H1 (cell line): ENCODE measurements at regions not wholly inside any gene's neighbourhood (a gene's known extent, or its start where the extent isn't known, plus 50 kb on each side); places are given as distances from the start of the nearest gene placed in this dataset.

Experiments used
- CTCF ChIA-PET: fragments of 300-600 bp; sonication (Branson Sonifier 250); formaldehyde crosslinking; loops from one replicate; lab custom pipeline; 2021; ENCODE audit not compliant: partially characterized antibody; lab: Charles Lee
- POLR2A ChIA-PET: fragments of 300-600 bp; sonication (Branson Sonifier 250); formaldehyde crosslinking; loops from one replicate; lab custom pipeline; 2021; ENCODE audit warnings: inconsistent platforms; ENCODE audit not compliant: partially characterized antibody; lab: Charles Lee
- DNase-seq, 2 experiments: peaks; one replicate each; pipeline versions ENCODE4 v3.0.0 to v3.0.0-alpha.2; 2010 to 2022; ENCODE audit warnings: low spot score in 2 of 2, low read depth in 1 of 2, mixed read lengths in 1 of 2
- FAIRE-seq: peaks from 2 replicates; lab custom pipeline; 2011; peaks lifted over from hg19 to GRCh38; lab: Jason Lieb, UNC
- H2AFZ ChIP-seq: 2 replicates; pipeline ENCODE4 v1.8.1; 2012; ENCODE audit warnings: low read length, inconsistent platforms
- H2AK5ac ChIP-seq: 2 replicates; pipeline ENCODE4 v1.6.1; 2013; ENCODE audit warnings: low read depth, low read length
- H2BK120ac ChIP-seq: replicated peaks from 2 replicates; pipeline ENCODE3; 2013; ENCODE audit warnings: low read depth, low read length, inconsistent platforms
- H2BK12ac ChIP-seq: 2 replicates; pipeline ENCODE4 v1.6.1; 2013; ENCODE audit warnings: low read depth, low read length
- H2BK15ac ChIP-seq: 2 replicates; pipeline ENCODE4 v1.6.1; 2013; ENCODE audit warnings: low read length
- H2BK20ac ChIP-seq: 2 replicates; pipeline ENCODE4 v1.6.1; 2013; ENCODE audit warnings: low read length
- H2BK5ac ChIP-seq: 2 replicates; pipeline ENCODE4 v1.6.1; 2013; ENCODE audit warnings: low read depth, low read length
- H3K14ac ChIP-seq: 2 replicates; pipeline ENCODE4 v1.6.1; 2013; ENCODE audit warnings: inconsistent platforms; ENCODE audit not compliant: insufficient read length
- H3K18ac ChIP-seq: 2 replicates; pipeline ENCODE4 v1.6.1; 2013; ENCODE audit warnings: low read length; ENCODE audit errors: extremely low read depth
- H3K23ac ChIP-seq: 2 replicates; pipeline ENCODE4 v1.6.1; 2013; ENCODE audit warnings: inconsistent platforms; ENCODE audit not compliant: insufficient read length
- H3K23me2 ChIP-seq: 2 replicates; pipeline ENCODE4 v1.6.1; 2013; ENCODE audit warnings: low read depth, low read length
- H3K27ac ChIP-seq: 2 replicates; pipeline ENCODE4 v1.6.1; 2011; ENCODE audit warnings: low read depth, low read length, inconsistent platforms
- H3K27me3 ChIP-seq, 4 experiments: replicated peaks in 1 of 4; 1 replicate in 1 of 4; 2 replicates in 3 of 4; pipeline versions ENCODE4 v1.6.1 to v1.8.1; 2011 to 2013; ENCODE audit warnings: low read length in 3 of 4, mild to moderate bottlenecking in 3 of 4, inconsistent platforms in 2 of 4, mixed read lengths in 2 of 4, moderate library complexity in 1 of 4; ENCODE audit not compliant: control insufficient read depth in 3 of 4, insufficient read depth in 3 of 4; ENCODE audit errors: extremely low read depth in 1 of 4
- H3K36me3 ChIP-seq, 4 experiments: 2 replicates each; pipeline versions ENCODE4 v1.6.1 to v1.8.1; 2011 to 2013; ENCODE audit warnings: mild to moderate bottlenecking in 4 of 4, low read length in 3 of 4, moderate library complexity in 2 of 4, control low read depth in 1 of 4, inconsistent platforms in 1 of 4; ENCODE audit not compliant: insufficient read depth in 4 of 4, control insufficient read depth in 2 of 4
- H3K4ac ChIP-seq: replicated peaks from 2 replicates; pipeline ENCODE3; 2013; ENCODE audit warnings: low read length, low read depth, mixed read lengths, inconsistent platforms; ENCODE audit not compliant: insufficient read length
- H3K4me1 ChIP-seq, 4 experiments: replicated peaks in 1 of 4; 1 replicate in 1 of 4; 2 replicates in 3 of 4; pipeline versions ENCODE4 v1.6.1 to v1.8.1; 2011 to 2013; ENCODE audit warnings: low read length in 3 of 4, inconsistent platforms in 2 of 4, mixed read lengths in 1 of 4; ENCODE audit not compliant: insufficient read depth in 4 of 4, control insufficient read depth in 3 of 4
- H3K4me2 ChIP-seq, 2 experiments: 2 replicates each; pipeline versions ENCODE4 v1.6.1 to v1.8.1; 2011 to 2013; ENCODE audit warnings: low read depth in 2 of 2, low read length in 2 of 2, control low read depth in 1 of 2, inconsistent platforms in 1 of 2, mild to moderate bottlenecking in 1 of 2; ENCODE audit not compliant: insufficient read depth in 1 of 2
- H3K4me3 ChIP-seq, 4 experiments: fragments of 200-600, 300-600 bp in 1 of 4; sonication (generic), shearing (Covaris generic), sonication (Bioruptor Twin) in 1 of 4; 2 replicates each; pipeline versions ENCODE4 v1.5.1 to v1.8.1; 2011 to 2016; ENCODE audit warnings: low read length in 4 of 4, low read depth in 3 of 4, control low read depth in 2 of 4, inconsistent platforms in 2 of 4, mild to moderate bottlenecking in 2 of 4, mixed read lengths in 1 of 4, moderate library complexity in 1 of 4; ENCODE audit not compliant: insufficient read depth in 2 of 4; ENCODE audit errors: extremely low read depth in 1 of 4
- H3K56ac ChIP-seq: replicated peaks from 2 replicates; pipeline ENCODE3; 2013; ENCODE audit warnings: low read depth, mild to moderate bottlenecking, mixed read lengths, low read length, inconsistent platforms; ENCODE audit not compliant: insufficient read length
- H3K79me1 ChIP-seq: 2 replicates; pipeline ENCODE4 v1.6.1; 2013; ENCODE audit warnings: low read depth, low read length, control low read depth
- H3K79me2 ChIP-seq, 2 experiments: 2 replicates each; pipeline versions ENCODE4 v1.6.1 to v1.8.1; 2012 to 2013; ENCODE audit warnings: low read length in 2 of 2, mild to moderate bottlenecking in 2 of 2, inconsistent platforms in 1 of 2; ENCODE audit not compliant: insufficient read depth in 2 of 2, control insufficient read depth in 1 of 2
- H3K9ac ChIP-seq, 4 experiments: replicated peaks in 1 of 4; 1 replicate in 1 of 4; 2 replicates in 3 of 4; pipeline versions ENCODE4 v1.6.1 to v1.8.1; 2011 to 2013; ENCODE audit warnings: low read depth in 3 of 4, low read length in 3 of 4, control low read depth in 2 of 4, mild to moderate bottlenecking in 2 of 4, moderate library complexity in 2 of 4, inconsistent platforms in 1 of 4; ENCODE audit errors: extremely low read depth in 1 of 4
- H3K9me3 ChIP-seq, 2 experiments: 2 replicates each; pipeline versions ENCODE4 v1.6.1 to v1.8.1; 2012 to 2013; ENCODE audit warnings: mild to moderate bottlenecking in 2 of 2, moderate library complexity in 2 of 2, control low read depth in 1 of 2, inconsistent platforms in 1 of 2, low read depth in 1 of 2, low read length in 1 of 2, mixed read lengths in 1 of 2; ENCODE audit not compliant: insufficient read depth in 2 of 2
- H4K20me1 ChIP-seq, 2 experiments: replicated peaks in 1 of 2; 2 replicates each; pipeline versions ENCODE3 to v1.8.1; 2011 to 2013; ENCODE audit warnings: inconsistent platforms in 2 of 2, low read length in 2 of 2, mild to moderate bottlenecking in 1 of 2; ENCODE audit not compliant: insufficient read depth in 2 of 2, control insufficient read depth in 1 of 2
- H4K5ac ChIP-seq: 2 replicates; pipeline ENCODE4 v1.6.1; 2013; ENCODE audit warnings: low read length, low read depth, mixed read lengths, inconsistent platforms; ENCODE audit not compliant: insufficient read length
- H4K8ac ChIP-seq: 2 replicates; pipeline ENCODE4 v1.8.0; 2013; ENCODE audit warnings: mild to moderate bottlenecking, moderate library complexity, low read length, inconsistent platforms; ENCODE audit not compliant: insufficient read depth; ENCODE audit errors: extremely low read depth
- H4K91ac ChIP-seq: replicated peaks from 2 replicates; pipeline ENCODE3; 2013; ENCODE audit warnings: low read length, mixed read lengths, inconsistent platforms; ENCODE audit not compliant: insufficient read length
- MAX ChIP-seq: IDR thresholded peaks from 2 replicates; pipeline ENCODE4 v1.6.1; 2012; ENCODE audit warnings: inconsistent platforms
- POLR2A ChIP-seq, 2 experiments: IDR thresholded peaks; 1 replicate in 1 of 2; 2 replicates in 1 of 2; pipeline ENCODE4 v1.6.1; 2011; ENCODE audit warnings: low read depth in 2 of 2, low read length in 2 of 2, mild to moderate bottlenecking in 2 of 2; ENCODE audit errors: control extremely low read depth in 1 of 2
- SIN3A ChIP-seq, 2 experiments: IDR thresholded peaks in 1 of 2; conservative IDR thresholded peaks in 1 of 2; 2 replicates each; pipeline ENCODE4 v1.6.1; 2011 to 2012; ENCODE audit warnings: low read length in 2 of 2, improper control_type of control experiment in 1 of 2, low read depth in 1 of 2, mild to moderate bottlenecking in 1 of 2
- SP4 ChIP-seq: IDR thresholded peaks from 2 replicates; pipeline ENCODE4 v1.6.1; 2012; ENCODE audit warnings: low read length, inconsistent platforms
- WGBS, 2 experiments: shearing (Covaris generic) in 1 of 2; methylation state at CpG; one replicate each; pipeline versions ENCODE4 v1.1.6 to v1.1.7; 2013 to 2015; ENCODE audit warnings: low lambda C conversion rate in 2 of 2, mixed read lengths in 2 of 2, inconsistent platforms in 1 of 2, low coverage in 1 of 2, missing lambda C conversion rate in 1 of 2; ENCODE audit not compliant: insufficient replicate concordance in 2 of 2, insufficient coverage in 1 of 2, insufficient read length in 1 of 2; ENCODE audit errors: extremely low coverage in 1 of 2, missing lambda C conversion rate in 1 of 2; 5-methylcytosine and 5-hydroxymethylcytosine counted together

- no peak overlapping the region for H2BK120ac ChIP-seq
- DNase-seq = no peak
- no peak overlapping the region for H2BK15ac ChIP-seq
- H2BK20ac ChIP-seq = no peak overlapping the region
- H4K91ac ChIP-seq = no peak overlapping the region
- no peak overlapping the region for H3K14ac ChIP-seq
- H3K27me3 ChIP-seq = peaks cover 5 to 31% (median 17%) of the 10 kb centered on the region in 4 experiments; a peak in 6 of 7 replicates
- H2BK12ac ChIP-seq = no peak overlapping the region
- H3K36me3 ChIP-seq = no peaks in the 10 kb centered on the region
- no peak overlapping the region for H4K8ac ChIP-seq
- no peak overlapping the region for H3K4me3 ChIP-seq
- H3K79me2 ChIP-seq = no peaks in the 10 kb centered on the region
- H3K4ac ChIP-seq = no peak overlapping the region
- no peak overlapping the region for H3K23ac ChIP-seq
- H3K27ac ChIP-seq = no peak overlapping the region
- H2BK5ac ChIP-seq = no peak overlapping the region
- no peak overlapping the region for H4K5ac ChIP-seq
- peaks cover 2 to 4% of the 10 kb centered on the region in 2 experiments for H4K20me1 ChIP-seq
- no peak overlapping the region for H3K18ac ChIP-seq
- H2AFZ ChIP-seq = no peak overlapping the region
- H3K4me1 ChIP-seq = peaks cover 0 to 11% (median 6%) of the 10 kb centered on the region in 4 experiments; a peak in 5 of 7 replicates
- H3K4me2 ChIP-seq = no peak overlapping the region
- WGBS, 2 experiments = 89% methylated on average over 12 of the region's 12 CpGs; no CpG with 5 or more reads in 1 of the 2 experiments
- peaks cover 3% of the 10 kb centered on the region for H3K23me2 ChIP-seq
- no peaks in the 10 kb centered on the region for H3K79me1 ChIP-seq
- H2AK5ac ChIP-seq = no peak overlapping the region
- H3K56ac ChIP-seq = no peak overlapping the region
- TF ChIP-seq POLR2A (IDR thresholded peaks at IDR 0.05; ENCODE audit: control extremely low read depth in 1 of 2, low read depth in 2 of 2, low read length in 2 of 2) (no peak), MAX (no peak), SIN3A (conservative IDR thresholded peaks at IDR 0.05 in 1 of 2, IDR thresholded peaks at IDR 0.05 in 1 of 2; ENCODE audit: low read depth in 1 of 2, low read length in 2 of 2) (no peak), SP4 (no peak)
- TF ChIP-seq, all 59 proteins: peak for 0
- Histone ChIP-seq H3K9me3 (no peaks in the 10 kb centered on the region), H3K9ac (no peak overlapping the region)
- FAIRE-seq = no peak
- CTCF ChIA-PET = interaction anchor here (0.5 to 15.1 kb wide), 6 partner anchors 12 to 153 kb away, joined by 3 to 277 read pairs (median 8); no protein-coding TSS in a partner anchor
- POLR2A ChIA-PET = interaction anchor here (1.4 kb wide), 1 partner anchor 13 kb away, joined by 3 read pairs; no protein-coding TSS in a partner anchor
Measured at GRCh38 chr16:85466989-85467388, 146.1 kb upstream of the GSE1 start.
